Panc1 (cell line): ENCODE measurements at regions not wholly inside any gene's neighbourhood (a gene's known extent, or its start where the extent isn't known, plus 50 kb on each side); places are given as distances from the start of the nearest gene placed in this dataset.

ENCODE experiments used
- ATAC-seq: fragments of 200-7000 bp; cut with Tn5 transposase; 2 replicates; pipeline ENCODE4 v1.9.1; 2020; ENCODE audit warnings: mild to moderate bottlenecking, moderate library complexity
- BruUV-seq: library from RNA; stranded (reverse); fragments of 400-500 nt; replicated peaks from 2 replicates; lab custom pipeline; 2021; lab: Mats Ljungman, UMichigan
- CTCF ChIA-PET: fragments of 300-600 bp; sonication (Branson Sonifier 250); formaldehyde crosslinking; loops from one replicate; lab custom pipeline; 2022; ENCODE audit warnings: antibody characterized with exemption; lab: Charles Lee
- POLR2A ChIA-PET: fragments of 300-600 bp; sonication (Branson Sonifier 250); formaldehyde crosslinking; loops from one replicate; lab custom pipeline; 2022; ENCODE audit warnings: antibody characterized with exemption; lab: Charles Lee
- DNase-seq: peaks from one replicate; pipeline ENCODE4 v3.0.0-alpha.2; 2010; ENCODE audit warnings: low read depth, low spot score
- H3K27ac ChIP-seq: 2 replicates; pipeline ENCODE4 v1.5.1; 2011; ENCODE audit warnings: mild to moderate bottlenecking, low read length, inconsistent platforms
- H3K27me3 ChIP-seq: fragments of 200-500 bp; sonication (Bioruptor generic); 2 replicates; pipeline ENCODE4 v1.6.0; 2014; ENCODE audit warnings: low read length, inconsistent platforms; ENCODE audit not compliant: control insufficient read depth, insufficient read depth
- H3K36me3 ChIP-seq: fragments of 200-500 bp; sonication (Bioruptor generic); 2 replicates; pipeline ENCODE4 v1.5.1; 2014; ENCODE audit warnings: inconsistent platforms, mild to moderate bottlenecking, low read length, moderate library complexity; ENCODE audit not compliant: control insufficient read depth, insufficient read depth
- H3K4me1 ChIP-seq: 2 replicates; pipeline ENCODE4 v1.5.1; 2011; ENCODE audit warnings: inconsistent platforms, mild to moderate bottlenecking, low read length, moderate library complexity; ENCODE audit not compliant: control insufficient read depth, insufficient read depth
- H3K4me3 ChIP-seq, 2 experiments: 2 replicates each; pipeline ENCODE4 v1.5.1; 2011 to 2012; ENCODE audit warnings: low read depth in 2 of 2, low read length in 2 of 2, mild to moderate bottlenecking in 2 of 2, inconsistent platforms in 1 of 2, moderate library complexity in 1 of 2
- H3K9me3 ChIP-seq: fragments of 200-500 bp; sonication (Bioruptor generic); 2 replicates; pipeline ENCODE4 v1.5.1; 2014; ENCODE audit warnings: low read depth, mild to moderate bottlenecking, inconsistent platforms, low read length, moderate library complexity; ENCODE audit not compliant: control insufficient read depth, insufficient read depth
- CTCF ChIP-seq: fragments of 450-650 bp; IDR thresholded peaks from 2 replicates; pipeline ENCODE4 v1.5.1; 2017; ENCODE audit warnings: mild to moderate bottlenecking
- POLR2AphosphoS5 ChIP-seq: IDR thresholded peaks from 2 replicates; pipeline ENCODE4 v1.6.1; 2012; ENCODE audit warnings: mild to moderate bottlenecking, low read depth, low read length, moderate library complexity
- REST ChIP-seq, 2 experiments: IDR thresholded peaks; 2 replicates each; pipeline ENCODE4 v1.6.1; 2011 to 2012; ENCODE audit warnings: low read depth in 2 of 2, control low read depth in 1 of 2, low read length in 1 of 2, mild to moderate bottlenecking in 1 of 2, moderate library complexity in 1 of 2; ENCODE audit not compliant: insufficient read depth in 1 of 2
- SIN3A ChIP-seq: IDR thresholded peaks from 2 replicates; pipeline ENCODE4 v1.6.1; 2012; ENCODE audit warnings: low read depth, mild to moderate bottlenecking, low read length, moderate library complexity, borderline replicate concordance; ENCODE audit not compliant: insufficient read depth
- TCF7L2 ChIP-seq: IDR thresholded peaks from 2 replicates; pipeline ENCODE4 v1.6.1; 2011; ENCODE audit warnings: mild to moderate bottlenecking, low read depth, low read length, inconsistent platforms
- in situ Hi-C: cut with HindIII; loops from 2 replicates; pipeline ENCODE4 v1.10.0; 2016; ENCODE audit warnings: low sequenced_read_pairs, low pct_unique_long_range_greater_than_20kb
- intact Hi-C: fragments of 100-400 bp; cut with micrococcal nuclease; formaldehyde crosslinking; loops from one replicate; pipeline ENCODE4 v1.10.0; 2022; ENCODE audit not compliant: unreplicated experiment

GRCh38 chr2:34252111-34252510, 653.0 kb upstream of the FAM98A start:
- DNase-seq (no peak), ATAC-seq (no peak)
- Histone ChIP-seq H3K4me1 (no peaks in the 10 kb centered on the region), H3K9me3 (no peaks in the 10 kb centered on the region), H3K27ac (no peak overlapping the region), H3K36me3 (no peaks in the 10 kb centered on the region), H3K4me3 (no peak overlapping the region), H3K27me3 (no peaks in the 10 kb centered on the region)
- no TSS peak for BruUV-seq
- intact Hi-C loops = no loop called here
- POLR2A ChIA-PET = no interaction called here
- in situ Hi-C loops = no loop called here
- CTCF ChIA-PET = no interaction called here
- TF ChIP-seq SIN3A = no peak
- no peak for TF ChIP-seq REST (IDR thresholded peaks at IDR 0.05; ENCODE audit: insufficient read depth in 1 of 2, low read depth in 2 of 2, low read length in 1 of 2)
- TF ChIP-seq CTCF = no peak
- no peak for TF ChIP-seq POLR2AphosphoS5
- no peak for TF ChIP-seq TCF7L2

GRCh38 chr2:34251578-34251977, 652.5 kb upstream of the FAM98A start:
- Histone ChIP-seq H3K27ac (no peak overlapping the region), H3K36me3 (no peaks in the 10 kb centered on the region), H3K9me3 (no peaks in the 10 kb centered on the region), H3K4me3 (no peak overlapping the region), H3K27me3 (no peaks in the 10 kb centered on the region), H3K4me1 (no peaks in the 10 kb centered on the region)
- POLR2A ChIA-PET = no interaction called here
- BruUV-seq = no TSS peak
- CTCF ChIA-PET = no interaction called here
- ATAC-seq = no peak
- in situ Hi-C loops = no loop called here
- intact Hi-C loops = no loop called here
- TF ChIP-seq REST (IDR thresholded peaks at IDR 0.05; ENCODE audit: insufficient read depth in 1 of 2, low read depth in 2 of 2, low read length in 1 of 2) (no peak), TCF7L2 (no peak), CTCF (no peak), SIN3A (no peak), POLR2AphosphoS5 (no peak)
- no peak for DNase-seq
